ENCODE measurements at regions not wholly inside any gene's neighbourhood (a gene's known extent, or its start where the extent isn't known, plus 50 kb on each side); places are given as distances from the start of the nearest gene placed in this dataset.
"Not testable (repeated sequence)": the region's sequence is repeated elsewhere in the genome, so short reads cannot be mapped to it uniquely, and the experiment has no call there.

- no peak for DNase-seq (ENCODE audit: low spot score in 2 of 2)
- no peak overlapping the region for H3K4me3 Mint-ChIP-seq
These were observed 74.7 kb downstream of the LPAR4 start for GRCh38 chrX:78822157-78822690.

GRCh38 chrX:78831523-78831922 is 84.0 kb downstream of the LPAR4 start:
- Mint-ChIP-seq H3K27me3 (no peaks in the 10 kb centered on the region), H3K27ac (no peak overlapping the region), H3K36me3 (no peaks in the 10 kb centered on the region), H3K4me3 (no peak overlapping the region), H3K9me3 (no peaks in the 10 kb centered on the region), H3K4me1 (no peaks in the 10 kb centered on the region)
- no peak for DNase-seq (ENCODE audit: low spot score in 2 of 2)
- ATAC-seq (ENCODE audit: low read depth): no peak

More at GRCh38 chrX:78822157-78822690, 74.7 kb downstream of the LPAR4 start:
- Mint-ChIP-seq H3K36me3 (no peaks in the 10 kb centered on the region), H3K9me3 (peaks cover 1% of the 10 kb centered on the region), H3K4me1 (no peaks in the 10 kb centered on the region), H3K27ac (no peak overlapping the region), H3K27me3 (no peaks in the 10 kb centered on the region)
- no peak for ATAC-seq (ENCODE audit: low read depth)

- Mint-ChIP-seq H3K36me3 (no peaks in the 10 kb centered on the region), H3K9me3 (no peaks in the 10 kb centered on the region), H3K27me3 (no peaks in the 10 kb centered on the region), H3K27ac (no peak overlapping the region), H3K4me3 (no peak overlapping the region), H3K4me1 (no peaks in the 10 kb centered on the region)
- no peak for DNase-seq (ENCODE audit: low spot score in 2 of 2)
- ATAC-seq (ENCODE audit: low read depth): no peak
These were observed 91.2 kb downstream of the LPAR4 start for GRCh38 chrX:78838709-78839108.

GRCh38 chrX:78839711-78840110 is 92.2 kb downstream of the LPAR4 start:
- H3K27me3 Mint-ChIP-seq: no peaks in the 10 kb centered on the region
- no peaks in the 10 kb centered on the region for H3K36me3 Mint-ChIP-seq
- no peaks in the 10 kb centered on the region for H3K4me1 Mint-ChIP-seq
- H3K27ac Mint-ChIP-seq: no peak overlapping the region
- H3K9me3 Mint-ChIP-seq: no peaks in the 10 kb centered on the region
- DNase-seq (ENCODE audit: low spot score in 2 of 2): no peak
- ATAC-seq (ENCODE audit: low read depth): no peak
- H3K4me3 Mint-ChIP-seq: no peak overlapping the region

- H3K27ac Mint-ChIP-seq; ATAC-seq (ENCODE audit: low read depth); H3K4me1 Mint-ChIP-seq; DNase-seq (ENCODE audit: low spot score in 2 of 2); H3K9me3 Mint-ChIP-seq; H3K4me3 Mint-ChIP-seq; H3K27me3 Mint-ChIP-seq; H3K36me3 Mint-ChIP-seq: not testable (repeated sequence)
These were observed 96.7 kb downstream of the LPAR4 start for GRCh38 chrX:78844218-78844617.

GRCh38 chrX:78881248-78881647 is 63.9 kb upstream of the P2RY10 start:
- H3K4me1 Mint-ChIP-seq; DNase-seq (ENCODE audit: low spot score in 2 of 2); H3K4me3 Mint-ChIP-seq; ATAC-seq (ENCODE audit: low read depth); H3K36me3 Mint-ChIP-seq; H3K27ac Mint-ChIP-seq; H3K27me3 Mint-ChIP-seq: not testable (repeated sequence)
- H3K9me3 Mint-ChIP-seq: peaks cover 12% of the 10 kb centered on the region

- H3K36me3 Mint-ChIP-seq: no peaks in the 10 kb centered on the region
- peak overlapping the region; percentile 78 for H3K27ac Mint-ChIP-seq
- H3K27me3 Mint-ChIP-seq: no peaks in the 10 kb centered on the region
- H3K4me1 Mint-ChIP-seq: peaks cover 5% of the 10 kb centered on the region
- H3K9me3 Mint-ChIP-seq: no peaks in the 10 kb centered on the region
- ATAC-seq (ENCODE audit: low read depth) (peak; percentile 59), DNase-seq (ENCODE audit: low spot score in 2 of 2) (peak in 1 of 2 donors; percentile 0)
- no peak overlapping the region for H3K4me3 Mint-ChIP-seq
These were observed 58.6 kb upstream of the P2RY10 start for GRCh38 chrX:78886550-78886949.

Measured in memory B cell (primary cell).